Lower leg skin (tissue), 3 donors: ENCODE measurements at regions not wholly inside any gene's neighbourhood (a gene's known extent, or its start where the extent isn't known, plus 50 kb on each side); places are given as distances from the start of the nearest gene placed in this dataset.

Experiments used
- CTCF ChIP-seq, 3 donors: fragments of 450-650 bp; IDR thresholded peaks; one replicate each; pipeline ENCODE4 v1.5.1; 2016; ENCODE audit warnings: antibody characterized with exemption in 3 of 3, mild to moderate bottlenecking in 3 of 3, moderate library complexity in 2 of 3
- POLR2A ChIP-seq, 2 donors: fragments of 450-650 bp; IDR thresholded peaks; one replicate each; pipeline ENCODE4 v1.6.1; 2016 to 2017; ENCODE audit warnings: antibody characterized with exemption in 2 of 2, mild to moderate bottlenecking in 1 of 2, moderate library complexity in 1 of 2

- TF ChIP-seq CTCF (IDR thresholded peaks at IDR 0.05) (no peak), POLR2A (IDR thresholded peaks at IDR 0.05) (no peak)
Measured at GRCh38 chr10:130471486-130471885, 335.3 kb downstream of the GLRX3 start.
